Neutrophil (primary cell): ENCODE measurements at regions not wholly inside any gene's neighbourhood (a gene's known extent, or its start where the extent isn't known, plus 50 kb on each side); places are given as distances from the start of the nearest gene placed in this dataset.

Experiments
- H3K27ac ChIP-seq: fragments of 200-600 bp; sonication (generic); 2 replicates; pipeline ENCODE4 v1.5.1; 2016; ENCODE audit warnings: mild to moderate bottlenecking, moderate library complexity
- H3K27me3 ChIP-seq: fragments of 200-600 bp; sonication (generic); 2 replicates; pipeline ENCODE4 v1.6.0; 2016; ENCODE audit warnings: mild to moderate bottlenecking
- H3K36me3 ChIP-seq: fragments of 200-600 bp; sonication (generic); 2 replicates; pipeline ENCODE4 v1.5.1; 2017
- H3K4me1 ChIP-seq, 2 experiments: fragments of 200-600 bp in 1 of 2; sonication (generic) in 1 of 2; 1 replicate in 1 of 2; 2 replicates in 1 of 2; pipeline versions ENCODE4 v1.5.1 to v1.6.1; 2013 to 2016; ENCODE audit warnings: low read depth in 1 of 2, low read length in 1 of 2, mild to moderate bottlenecking in 1 of 2, moderate library complexity in 1 of 2; ENCODE audit not compliant: control insufficient read depth in 1 of 2, insufficient read depth in 1 of 2
- H3K4me3 ChIP-seq, 2 experiments: fragments of 200-600 bp in 1 of 2; sonication (generic) in 1 of 2; 1 replicate in 1 of 2; 2 replicates in 1 of 2; pipeline ENCODE4 v1.5.1; 2013 to 2016; ENCODE audit warnings: low read depth in 1 of 2, low read length in 1 of 2, mild to moderate bottlenecking in 1 of 2, moderate library complexity in 1 of 2
- H3K9me3 ChIP-seq: fragments of 200-600 bp; sonication (generic); 2 replicates; pipeline ENCODE4 v1.5.1; 2016
- TF ChIP-seq, protein P1 (sequence below): fragments of 200-600 bp; sonication (generic); IDR thresholded peaks from 2 replicates; pipeline ENCODE4 v1.5.1; 2016; ENCODE audit warnings: antibody characterized with exemption

GRCh38 chr6:149181304-149181703, 136.2 kb upstream of the TAB2 start:
- Histone ChIP-seq H3K27ac (no peak overlapping the region), H3K4me1 (no peaks in the 10 kb centered on the region), H3K36me3 (no peaks in the 10 kb centered on the region), H3K9me3 (no peaks in the 10 kb centered on the region), H3K27me3 (no peaks in the 10 kb centered on the region), H3K4me3 (no peak overlapping the region)
- TF ChIP-seq, protein P1, sequence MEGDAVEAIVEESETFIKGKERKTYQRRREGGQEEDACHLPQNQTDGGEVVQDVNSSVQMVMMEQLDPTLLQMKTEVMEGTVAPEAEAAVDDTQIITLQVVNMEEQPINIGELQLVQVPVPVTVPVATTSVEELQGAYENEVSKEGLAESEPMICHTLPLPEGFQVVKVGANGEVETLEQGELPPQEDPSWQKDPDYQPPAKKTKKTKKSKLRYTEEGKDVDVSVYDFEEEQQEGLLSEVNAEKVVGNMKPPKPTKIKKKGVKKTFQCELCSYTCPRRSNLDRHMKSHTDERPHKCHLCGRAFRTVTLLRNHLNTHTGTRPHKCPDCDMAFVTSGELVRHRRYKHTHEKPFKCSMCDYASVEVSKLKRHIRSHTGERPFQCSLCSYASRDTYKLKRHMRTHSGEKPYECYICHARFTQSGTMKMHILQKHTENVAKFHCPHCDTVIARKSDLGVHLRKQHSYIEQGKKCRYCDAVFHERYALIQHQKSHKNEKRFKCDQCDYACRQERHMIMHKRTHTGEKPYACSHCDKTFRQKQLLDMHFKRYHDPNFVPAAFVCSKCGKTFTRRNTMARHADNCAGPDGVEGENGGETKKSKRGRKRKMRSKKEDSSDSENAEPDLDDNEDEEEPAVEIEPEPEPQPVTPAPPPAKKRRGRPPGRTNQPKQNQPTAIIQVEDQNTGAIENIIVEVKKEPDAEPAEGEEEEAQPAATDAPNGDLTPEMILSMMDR, result no peak

GRCh38 chr6:149182262-149182661, 135.2 kb upstream of the TAB2 start:
- TF ChIP-seq, protein P1, result no peak
- Histone ChIP-seq H3K27me3 (no peaks in the 10 kb centered on the region), H3K4me3 (no peak overlapping the region), H3K4me1 (no peaks in the 10 kb centered on the region), H3K27ac (no peak overlapping the region), H3K36me3 (no peaks in the 10 kb centered on the region), H3K9me3 (no peaks in the 10 kb centered on the region)

GRCh38 chr6:149184523-149184922, 133.0 kb upstream of the TAB2 start:
- TF ChIP-seq, protein P1, result no peak
- no peak overlapping the region for H3K4me3 ChIP-seq
- no peaks in the 10 kb centered on the region for H3K9me3 ChIP-seq

DNA sequence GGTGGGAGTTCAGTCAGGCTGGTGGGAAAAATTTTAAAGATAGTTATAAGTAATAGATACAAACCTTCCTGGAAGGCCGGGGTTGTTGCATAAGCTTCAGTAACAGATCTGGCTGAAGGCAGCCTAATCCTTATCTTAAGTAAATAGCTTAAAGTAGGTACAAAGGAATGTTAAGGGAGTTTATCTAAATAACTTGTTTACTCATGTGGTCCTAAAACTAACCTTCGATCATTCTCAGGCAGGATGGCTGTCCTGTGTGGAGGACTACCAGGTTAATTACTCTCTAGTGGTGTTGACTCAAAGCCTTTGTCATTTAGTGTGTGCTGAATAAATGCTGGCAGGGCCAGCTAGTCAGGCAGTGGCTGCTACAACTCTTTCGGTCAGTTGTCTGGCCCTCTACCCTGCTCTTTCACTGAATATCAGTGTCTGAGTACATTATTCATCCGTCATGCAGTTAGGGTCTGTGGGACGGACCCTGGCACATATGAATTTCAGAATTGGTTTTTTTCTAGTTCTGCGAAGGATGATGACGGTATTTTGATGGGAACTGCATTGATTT, 131.6 kb upstream of the TAB2 start:
- Histone ChIP-seq H3K27ac (no peak overlapping the region), H3K27me3 (no peaks in the 10 kb centered on the region), H3K36me3 (no peaks in the 10 kb centered on the region), H3K4me1 (peaks cover 0 to 7% of the 10 kb centered on the region in 2 experiments), H3K9me3 (no peaks in the 10 kb centered on the region), H3K4me3 (no peak overlapping the region)
- TF ChIP-seq, protein P1, result no peak

More at GRCh38 chr6:149184523-149184922, 133.0 kb upstream of the TAB2 start:
- no peaks in the 10 kb centered on the region for H3K36me3 ChIP-seq
- H3K27me3 ChIP-seq, result no peaks in the 10 kb centered on the region
- no peak overlapping the region for H3K27ac ChIP-seq
- H3K4me1 ChIP-seq, result no peaks in the 10 kb centered on the region

GRCh38 chr6:149186873-149187272, 130.6 kb upstream of the TAB2 start:
- Histone ChIP-seq H3K4me3 (no peak overlapping the region), H3K36me3 (no peaks in the 10 kb centered on the region), H3K9me3 (no peaks in the 10 kb centered on the region), H3K27ac (no peak overlapping the region), H3K27me3 (no peaks in the 10 kb centered on the region), H3K4me1 (peaks cover 0 to 7% of the 10 kb centered on the region in 2 experiments)
- TF ChIP-seq, protein P1, result no peak
